Aorta (tissue), 5 donors: ENCODE measurements at regions not wholly inside any gene's neighbourhood (a gene's known extent, or its start where the extent isn't known, plus 50 kb on each side); places are given as distances from the start of the nearest gene placed in this dataset.

Source experiments
- ATAC-seq: fragments of 200-7000 bp; cut with Tn5 transposase; one replicate; pipeline ENCODE4 v1.9.1; 2022; ENCODE audit warnings: moderate library complexity; ENCODE audit not compliant: low FRiP score
- DNase-seq, 2 donors: peaks; one replicate each; pipeline ENCODE4 v3.0.0-alpha.2; 2020
- H3K27ac ChIP-seq, 2 donors: one replicate each; pipeline ENCODE4 v1.5.1; 2013; ENCODE audit warnings: low read length in 2 of 2, mild to moderate bottlenecking in 2 of 2, moderate library complexity in 2 of 2, control low read depth in 1 of 2, inconsistent platforms in 1 of 2, low read depth in 1 of 2
- H3K27me3 ChIP-seq, 2 donors: one replicate each; pipeline ENCODE4 v1.6.1; 2013; ENCODE audit warnings: control low read depth in 1 of 2, low read length in 1 of 2, mild to moderate bottlenecking in 1 of 2, moderate library complexity in 1 of 2; ENCODE audit not compliant: insufficient read depth in 2 of 2, control insufficient read depth in 1 of 2
- H3K36me3 ChIP-seq, 2 donors: one replicate each; pipeline ENCODE4 v1.6.1; 2013; ENCODE audit warnings: control low read depth in 1 of 2, low read length in 1 of 2, mild to moderate bottlenecking in 1 of 2; ENCODE audit not compliant: insufficient read depth in 2 of 2, control insufficient read depth in 1 of 2
- H3K4me1 ChIP-seq, 2 donors: one replicate each; pipeline ENCODE4 v1.6.1; 2013; ENCODE audit warnings: low read length in 2 of 2, control low read depth in 1 of 2, mild to moderate bottlenecking in 1 of 2, moderate library complexity in 1 of 2; ENCODE audit not compliant: insufficient read depth in 2 of 2, control insufficient read depth in 1 of 2
- H3K4me3 ChIP-seq, 2 donors: one replicate each; pipeline ENCODE4 v1.5.1; 2013; ENCODE audit warnings: low read length in 2 of 2, control low read depth in 1 of 2, mild to moderate bottlenecking in 1 of 2
- H3K9me3 ChIP-seq: one replicate; pipeline ENCODE4 v1.6.1; 2013; ENCODE audit warnings: mild to moderate bottlenecking, low read length; ENCODE audit not compliant: control insufficient read depth
- WGBS, 2 donors: extraction: QIAGEN DNeasy Blood & Tissue Kit; methylation state at CpG; one replicate each; pipeline ENCODE4 v1.1.7; 2013; 5-methylcytosine and 5-hydroxymethylcytosine counted together
- intact Hi-C, 2 donors: fragments of 100-400 bp; cut with DNase I; formaldehyde crosslinking; loops; one replicate each; pipeline versions ENCODE4 v1.14.2 to v1.15.0; 2022
- donor health status: healthy with polysubstance abuse.
- donor health status: Bipolar disorder and iron deficiency.
- donor health status: DM: no; HTN: no; CAD: no.
- donor health status: DM: no; HTN: no; CAD: no.
- donor health status: DM: yes; HTN: yes; CAD: no.

GRCh38 chr7:26022982-26023381 lies 129.0 kb upstream of the NFE2L3 start:
- H3K4me1 ChIP-seq: no peaks in the 10 kb centered on the region
- H3K36me3 ChIP-seq: no peaks in the 10 kb centered on the region
- no peaks in the 10 kb centered on the region for H3K27me3 ChIP-seq
- H3K4me3 ChIP-seq: no peak overlapping the region
- DNase-seq: no peak
- H3K9me3 ChIP-seq: no peaks in the 10 kb centered on the region
- intact Hi-C loops: no loop called here
- 12 to 33% methylated on average over 3 of the region's 3 CpGs for WGBS, 2 donors
- ATAC-seq: no peak
- no peak overlapping the region for H3K27ac ChIP-seq

- H3K4me3 ChIP-seq: no peak overlapping the region
- 94 to 98% methylated on average over 3 of the region's 3 CpGs for WGBS, 2 donors
- no peaks in the 10 kb centered on the region for H3K9me3 ChIP-seq
- intact Hi-C loops: no loop called here
- H3K36me3 ChIP-seq: no peaks in the 10 kb centered on the region
- ATAC-seq: no peak
- H3K4me1 ChIP-seq: no peaks in the 10 kb centered on the region
- peaks cover 0 to 2% of the 10 kb centered on the region in 2 donors for H3K27me3 ChIP-seq
- no peak overlapping the region for H3K27ac ChIP-seq
- no peak for DNase-seq
Observed at GRCh38 chr7:26029911-26030310, 122.1 kb upstream of the NFE2L3 start.

- WGBS, 2 donors: 75 to 76% methylated on average over 3 of the region's 3 CpGs
- peaks cover 0 to 2% of the 10 kb centered on the region in 2 donors for H3K27me3 ChIP-seq
- ATAC-seq (no peak), DNase-seq (no peak)
- no peaks in the 10 kb centered on the region for H3K36me3 ChIP-seq
- peaks cover 3% of the 10 kb centered on the region for H3K9me3 ChIP-seq
- H3K27ac ChIP-seq: no peak overlapping the region
- H3K4me1 ChIP-seq: no peaks in the 10 kb centered on the region
- intact Hi-C loops: no loop called here
- no peak overlapping the region for H3K4me3 ChIP-seq
Observed at GRCh38 chr7:26034391-26034790, 117.6 kb upstream of the NFE2L3 start.

- Histone ChIP-seq H3K4me1 (no peaks in the 10 kb centered on the region), H3K9me3 (peaks cover 3% of the 10 kb centered on the region), H3K4me3 (no peak overlapping the region), H3K36me3 (no peaks in the 10 kb centered on the region), H3K27me3 (peaks cover 0 to 3% of the 10 kb centered on the region in 2 donors), H3K27ac (no peak overlapping the region)
- no peak for DNase-seq
- no peak for ATAC-seq
- intact Hi-C loops: no loop called here
Observed at GRCh38 chr7:26035552-26035951, 116.4 kb upstream of the NFE2L3 start.

- 75 to 79% methylated on average over 1 of the region's 1 CpG for WGBS, 2 donors
- Histone ChIP-seq H3K27me3 (peaks cover 0 to 3% of the 10 kb centered on the region in 2 donors), H3K36me3 (no peaks in the 10 kb centered on the region), H3K9me3 (peaks cover 3% of the 10 kb centered on the region), H3K4me3 (no peak overlapping the region), H3K4me1 (no peaks in the 10 kb centered on the region), H3K27ac (no peak overlapping the region)
- DNase-seq (no peak), ATAC-seq (no peak)
- intact Hi-C loops: no loop called here
Observed at GRCh38 chr7:26036092-26036491, 115.9 kb upstream of the NFE2L3 start.

- Histone ChIP-seq H3K27me3 (peaks cover 0 to 1% of the 10 kb centered on the region in 2 donors), H3K9me3 (peaks cover 3% of the 10 kb centered on the region), H3K4me1 (no peaks in the 10 kb centered on the region), H3K4me3 (no peak overlapping the region), H3K27ac (no peak overlapping the region), H3K36me3 (no peaks in the 10 kb centered on the region)
- 17 to 18% methylated on average over 9 of the region's 9 CpGs for WGBS, 2 donors
- intact Hi-C loops: no loop called here
- DNase-seq (no peak), ATAC-seq (no peak)
Observed at GRCh38 chr7:26038201-26038990, 113.6 kb upstream of the NFE2L3 start.

- WGBS, 2 donors: 93 to 95% methylated on average over 5 of the region's 5 CpGs
- Histone ChIP-seq H3K36me3 (no peaks in the 10 kb centered on the region), H3K27me3 (peaks cover 0 to 1% of the 10 kb centered on the region in 2 donors), H3K4me1 (no peaks in the 10 kb centered on the region), H3K27ac (no peak overlapping the region), H3K4me3 (no peak overlapping the region), H3K9me3 (peaks cover 3% of the 10 kb centered on the region)
- DNase-seq (no peak), ATAC-seq (no peak)
- intact Hi-C loops: no loop called here
Observed at GRCh38 chr7:26040085-26040484, 111.9 kb upstream of the NFE2L3 start.

GRCh38 chr7:26042237-26042636 lies 109.8 kb upstream of the NFE2L3 start:
- ATAC-seq (no peak), DNase-seq (no peak)
- peaks cover 0 to 1% of the 10 kb centered on the region in 2 donors for H3K27me3 ChIP-seq
- 79 to 88% methylated on average over 6 of the region's 6 CpGs for WGBS, 2 donors
- intact Hi-C loops: no loop called here
- H3K9me3 ChIP-seq: no peaks in the 10 kb centered on the region
- no peaks in the 10 kb centered on the region for H3K36me3 ChIP-seq
- no peaks in the 10 kb centered on the region for H3K4me1 ChIP-seq
- no peak overlapping the region for H3K4me3 ChIP-seq
- no peak overlapping the region for H3K27ac ChIP-seq

GRCh38 chr7:26043801-26044200 lies 108.2 kb upstream of the NFE2L3 start:
- Histone ChIP-seq H3K9me3 (no peaks in the 10 kb centered on the region), H3K27ac (no peak overlapping the region), H3K27me3 (peaks cover 0 to 1% of the 10 kb centered on the region in 2 donors), H3K4me3 (no peak overlapping the region), H3K4me1 (no peaks in the 10 kb centered on the region), H3K36me3 (no peaks in the 10 kb centered on the region)
- intact Hi-C loops: no loop called here
- DNase-seq: no peak
- ATAC-seq: no peak
- 92 to 94% methylated on average over 7 of the region's 7 CpGs for WGBS, 2 donors
